ENCODE measurements at regions not wholly inside any gene's neighbourhood (a gene's known extent, or its start where the extent isn't known, plus 50 kb on each side); places are given as distances from the start of the nearest gene placed in this dataset.
"Not testable (repeated sequence)": the region's sequence is repeated elsewhere in the genome, so short reads cannot be mapped to it uniquely, and the experiment has no call there.

- no peak for DNase-seq (ENCODE audit: low spot score)
These were observed 96.7 kb downstream of the SLC25A47 start for GRCh38 chr14:100419856-100420255.

- DNase-seq (ENCODE audit: low spot score): no peak
These were observed 98.8 kb downstream of the SLC25A47 start for GRCh38 chr14:100421756-100422470.

- no peak for DNase-seq (ENCODE audit: low spot score)
These were observed 99.6 kb downstream of the SLC25A47 start for GRCh38 chr14:100422556-100423316.

GRCh38 chr14:100423317-100424010 lies 100.3 kb downstream of the SLC25A47 start:
- no peak for DNase-seq (ENCODE audit: low spot score)

- DNase-seq (ENCODE audit: low spot score): peak; percentile 74
These were observed 101.6 kb downstream of the SLC25A47 start for GRCh38 chr14:100424504-100425428.

- DNase-seq (ENCODE audit: low spot score): no peak
These were observed 102.3 kb downstream of the SLC25A47 start for GRCh38 chr14:100425429-100425827.

- DNase-seq (ENCODE audit: low spot score): no peak
These were observed 103.2 kb downstream of the SLC25A47 start for GRCh38 chr14:100426314-100426713.

GRCh38 chr14:100427166-100427565 lies 104.0 kb downstream of the SLC25A47 start:
- DNase-seq (ENCODE audit: low spot score): no peak

GRCh38 chr14:100428727-100429126 lies 105.6 kb downstream of the SLC25A47 start:
- DNase-seq (ENCODE audit: low spot score): peak; percentile 23

- no peak for DNase-seq (ENCODE audit: low spot score)
These were observed 106.4 kb downstream of the SLC25A47 start for GRCh38 chr14:100429537-100429936.

GRCh38 chr14:100430571-100430970 lies 107.4 kb downstream of the SLC25A47 start:
- no peak for DNase-seq (ENCODE audit: low spot score)

GRCh38 chr14:100431461-100431860 lies 108.3 kb downstream of the SLC25A47 start:
- DNase-seq (ENCODE audit: low spot score): not testable (repeated sequence)

- no peak for DNase-seq (ENCODE audit: low spot score)
These were observed 109.7 kb downstream of the SLC25A47 start for GRCh38 chr14:100432652-100433427.

- DNase-seq (ENCODE audit: low spot score): no peak
These were observed 110.3 kb downstream of the SLC25A47 start for GRCh38 chr14:100433428-100433814.

- DNase-seq (ENCODE audit: low spot score): no peak
These were observed 111.0 kb downstream of the SLC25A47 start for GRCh38 chr14:100434033-100434601.

GRCh38 chr14:100434911-100435438 lies 111.8 kb downstream of the SLC25A47 start:
- peak; percentile 26 for DNase-seq (ENCODE audit: low spot score)

- no peak for DNase-seq (ENCODE audit: low spot score)
These were observed 112.3 kb downstream of the SLC25A47 start for GRCh38 chr14:100435459-100435858.

GRCh38 chr14:100436745-100437406 lies 113.7 kb downstream of the SLC25A47 start:
- DNase-seq (ENCODE audit: low spot score): no peak

GRCh38 chr14:100438271-100438670 lies 115.1 kb downstream of the SLC25A47 start:
- no peak for DNase-seq (ENCODE audit: low spot score)
